HepG2 (cell line): ENCODE measurements at regions not wholly inside any gene's neighbourhood (a gene's known extent, or its start where the extent isn't known, plus 50 kb on each side); places are given as distances from the start of the nearest gene placed in this dataset.

Experiments used
- ATAC-seq: fragments of 200-7000 bp; cut with Tn5 transposase; 3 replicates; pipeline ENCODE4 v1.9.1; 2020; ENCODE audit warnings: mild to moderate bottlenecking, moderate library complexity
- BruUV-seq: library from RNA; stranded (reverse); fragments of 400-500 nt; replicated peaks from 2 replicates; lab custom pipeline; 2021; lab: Mats Ljungman, UMichigan
- CTCF ChIA-PET: fragments of 300-600 bp; formaldehyde crosslinking; extraction: SDS; loops from one replicate; lab custom pipeline; 2021; ENCODE audit warnings: low total read pairs, inconsistent platforms, low intra/inter-chr PET ratio; lab: Yijun Ruan, JAX
- POLR2A ChIA-PET: fragments of 350-600 bp; sonication (Branson Sonifier 250); formaldehyde crosslinking; loops from one replicate; lab custom pipeline; 2020; ENCODE audit warnings: antibody characterized with exemption, inconsistent platforms; lab: Yijun Ruan, JAX
- DNase-seq: peaks from one replicate; pipeline ENCODE4 v3.0.0-alpha.2; 2015; ENCODE audit warnings: low spot score
- FAIRE-seq: peaks from 3 replicates; lab custom pipeline; 2011; peaks lifted over from hg19 to GRCh38; lab: Jason Lieb, UNC
- H2AFZ ChIP-seq: one replicate; pipeline ENCODE4 v1.6.1; 2011; ENCODE audit warnings: low read length, inconsistent platforms
- H3K27ac ChIP-seq: fragments of 300-600 bp; 3 replicates; pipeline ENCODE4 v1.8.0; 2011; ENCODE audit warnings: mixed run types, mild to moderate bottlenecking, mixed read lengths, low read length, inconsistent platforms; ENCODE audit not compliant: insufficient read depth; ENCODE audit errors: extremely low read length
- H3K27me3 ChIP-seq, 2 experiments: fragments of 200-600 bp in 1 of 2; 2 replicates in 1 of 2; 3 replicates in 1 of 2; pipeline versions ENCODE4 v1.6.0 to v1.8.0; 2011; ENCODE audit warnings: low read length in 2 of 2, mild to moderate bottlenecking in 2 of 2, moderate library complexity in 2 of 2, inconsistent platforms in 1 of 2; ENCODE audit not compliant: insufficient read depth in 2 of 2, control insufficient read depth in 1 of 2
- H3K36me3 ChIP-seq, 2 experiments: fragments of 200-600 bp in 1 of 2; replicated peaks in 1 of 2; 2 replicates in 1 of 2; 3 replicates in 1 of 2; pipeline versions ENCODE4 v1.5.1 to v1.8.0; 2011; ENCODE audit warnings: low read length in 2 of 2, inconsistent platforms in 1 of 2; ENCODE audit not compliant: insufficient read depth in 2 of 2, control insufficient read depth in 1 of 2
- H3K4me1 ChIP-seq: 2 replicates; pipeline ENCODE4 v1.5.1; 2012; ENCODE audit warnings: low read length, inconsistent platforms; ENCODE audit not compliant: insufficient read depth
- H3K4me2 ChIP-seq: 2 replicates; pipeline ENCODE4 v1.6.0; 2011; ENCODE audit warnings: low read depth, low read length, inconsistent platforms
- H3K4me3 ChIP-seq, 3 experiments: fragments of 200-600 bp in 1 of 3; sonication (generic), shearing (Covaris generic) in 1 of 3; replicated peaks in 1 of 3; 2 replicates each; pipeline ENCODE4 v1.5.1; 2011 to 2016; ENCODE audit warnings: low read length in 3 of 3, inconsistent platforms in 2 of 3, low read depth in 2 of 3, mild to moderate bottlenecking in 2 of 3, control low read depth in 1 of 3, mixed read lengths in 1 of 3; ENCODE audit not compliant: insufficient read depth in 1 of 3
- H3K79me2 ChIP-seq: one replicate; pipeline ENCODE4 v1.6.1; 2011; ENCODE audit warnings: low read length, inconsistent platforms; ENCODE audit not compliant: insufficient read depth
- H3K9ac ChIP-seq: 2 replicates; pipeline ENCODE4 v1.6.0; 2011; ENCODE audit warnings: mild to moderate bottlenecking, low read depth, low read length, inconsistent platforms; ENCODE audit not compliant: insufficient read depth
- H3K9me3 ChIP-seq: 2 replicates; pipeline ENCODE4 v1.5.1; 2012; ENCODE audit warnings: mild to moderate bottlenecking, low read length
- H4K20me1 ChIP-seq: 2 replicates; pipeline ENCODE4 v1.6.0; 2011; ENCODE audit warnings: inconsistent platforms, mild to moderate bottlenecking, low read length, moderate library complexity; ENCODE audit not compliant: insufficient read depth
- DR1 ChIP-seq: sonication (generic); formaldehyde crosslinking; IDR thresholded peaks from 2 replicates; pipeline ENCODE4 v1.8.0; 2021; ENCODE audit warnings: mild to moderate bottlenecking, missing genetic modification reagents, inconsistent platforms
- MAFF ChIP-seq: IDR thresholded peaks from 2 replicates; pipeline ENCODE4 v1.6.1; 2011; ENCODE audit warnings: low read depth, low read length, improper control_type of control experiment
- NFYB ChIP-seq: sonication (generic); formaldehyde crosslinking; IDR thresholded peaks from 2 replicates; pipeline ENCODE4 v1.4.0; 2020; ENCODE audit warnings: missing genetic modification reagents
- RAD51 ChIP-seq: fragments of 450-650 bp; IDR thresholded peaks from 2 replicates; pipeline ENCODE4 v1.6.1; 2016; ENCODE audit warnings: borderline replicate concordance
- RXRA ChIP-seq: sonication (generic); formaldehyde crosslinking; IDR thresholded peaks from 2 replicates; pipeline ENCODE4 v1.5.1; 2020; ENCODE audit warnings: missing genetic modification reagents
- SMAD3 ChIP-seq: sonication (generic); formaldehyde crosslinking; IDR thresholded peaks from 2 replicates; pipeline ENCODE4 v1.4.0; 2020; ENCODE audit warnings: missing genetic modification reagents
- TAF1 ChIP-seq: sonication (generic); formaldehyde crosslinking; IDR thresholded peaks from 2 replicates; pipeline ENCODE4 v1.4.0; 2020; ENCODE audit warnings: missing genetic modification reagents
- TOE1 ChIP-seq: sonication (generic); formaldehyde crosslinking; IDR thresholded peaks from 2 replicates; pipeline ENCODE4 v1.4.0; 2020; ENCODE audit warnings: mild to moderate bottlenecking, missing genetic modification reagents
- ZBTB43 ChIP-seq: sonication (generic); formaldehyde crosslinking; conservative IDR thresholded peaks from 2 replicates; pipeline ENCODE4 v1.4.0; 2020; ENCODE audit warnings: missing genetic modification reagents
- ZKSCAN5 ChIP-seq: sonication (generic); formaldehyde crosslinking; IDR thresholded peaks from 2 replicates; pipeline ENCODE4 v1.5.1; 2020; ENCODE audit warnings: mild to moderate bottlenecking, missing genetic modification reagents
- ZMAT5 ChIP-seq: sonication (generic); formaldehyde crosslinking; IDR thresholded peaks from 2 replicates; pipeline ENCODE4 v1.5.0; 2020; ENCODE audit warnings: mild to moderate bottlenecking, low read depth, missing genetic modification reagents, borderline replicate concordance
- ZNF318 ChIP-seq: sonication (generic); formaldehyde crosslinking; IDR thresholded peaks from 2 replicates; pipeline ENCODE4 v1.4.0; 2020; ENCODE audit warnings: mild to moderate bottlenecking, missing genetic modification reagents
- ZNF33B ChIP-seq: sonication (generic); formaldehyde crosslinking; IDR thresholded peaks from 2 replicates; pipeline ENCODE4 v1.5.1; 2020; ENCODE audit warnings: mild to moderate bottlenecking, missing genetic modification reagents
- ZNF430 ChIP-seq: sonication (generic); formaldehyde crosslinking; IDR thresholded peaks from 2 replicates; pipeline ENCODE4 v1.9.0; 2021; ENCODE audit warnings: mild to moderate bottlenecking, missing genetic modification reagents
- ZNF44 ChIP-seq: sonication (generic); formaldehyde crosslinking; IDR thresholded peaks from 2 replicates; pipeline ENCODE4 v1.5.1; 2020; ENCODE audit warnings: mild to moderate bottlenecking, missing genetic modification reagents
- ZNF597 ChIP-seq: sonication (generic); formaldehyde crosslinking; IDR thresholded peaks from 2 replicates; pipeline ENCODE4 v1.5.0; 2020; ENCODE audit warnings: missing genetic modification reagents
- ZSCAN12 ChIP-seq: sonication (generic); formaldehyde crosslinking; IDR thresholded peaks from 2 replicates; pipeline ENCODE4 v1.9.0; 2021; ENCODE audit warnings: mild to moderate bottlenecking, missing genetic modification reagents
- WGBS: methylation state at CpG from one replicate; pipeline ENCODE4 v1.1.6; 2017; ENCODE audit warnings: low lambda C conversion rate; 5-methylcytosine and 5-hydroxymethylcytosine counted together
- in situ Hi-C: cut with HindIII; loops from 2 replicates; pipeline ENCODE4 v1.10.0; 2017; ENCODE audit warnings: low pct_unique_long_range_greater_than_20kb; ENCODE audit not compliant: extremely low pct_ligation_motif_present
- intact Hi-C: fragments of 100-400 bp; cut with micrococcal nuclease; formaldehyde crosslinking; loops from one replicate; pipeline ENCODE4 v1.10.0; 2022; ENCODE audit not compliant: unreplicated experiment

GRCh38 chr2:8006626-8007025, 675.2 kb upstream of the ID2 start:
- Histone ChIP-seq H3K4me2 (no peak overlapping the region), H3K36me3 (no peaks in the 10 kb centered on the region), H3K4me3 (no peak overlapping the region), H3K9ac (no peak overlapping the region), H3K4me1 (peaks cover 9% of the 10 kb centered on the region; the same call in 1 of the 2 replicates), H4K20me1 (no peaks in the 10 kb centered on the region), H2AFZ (no peak overlapping the region), H3K79me2 (no peaks in the 10 kb centered on the region), H3K9me3 (no peaks in the 10 kb centered on the region), H3K27ac (no peak overlapping the region), H3K27me3 (peaks cover 0 to 8% of the 10 kb centered on the region in 2 experiments; a peak in 2 of 5 replicates)
- ChIA-PET POLR2A (no interaction called here), CTCF (no interaction called here)
- no TSS peak for BruUV-seq
- no peak for DNase-seq
- ATAC-seq: no peak; the same call in 2 of the 3 replicates
- in situ Hi-C loops: no loop called here
- no peak for FAIRE-seq
- intact Hi-C loops: no loop called here
- WGBS: 2% methylated on average over 3 of the region's 3 CpGs
- TF ChIP-seq ZNF430 (CRISPR knock-in tag) (no peak), RAD51 (no peak), SMAD3 (no peak), TAF1 (no peak), ZNF318 (CRISPR knock-in tag) (no peak), ZKSCAN5 (CRISPR knock-in tag) (no peak), ZNF44 (CRISPR knock-in tag) (no peak), ZBTB43 (CRISPR knock-in tag) (no peak), DR1 (CRISPR knock-in tag) (no peak), RXRA (CRISPR knock-in tag) (no peak), ZNF33B (CRISPR knock-in tag) (no peak), ZMAT5 (CRISPR knock-in tag) (no peak), MAFF (no peak), ZSCAN12 (CRISPR knock-in tag) (no peak), TOE1 (CRISPR knock-in tag) (no peak), ZNF597 (no peak), NFYB (CRISPR knock-in tag) (no peak)
